SH-SY5Y (cell line): ENCODE measurements at regions not wholly inside any gene's neighbourhood (a gene's known extent, or its start where the extent isn't known, plus 50 kb on each side); places are given as distances from the start of the nearest gene placed in this dataset.
A peak's percentile ranks its signal among the peaks of the same experiment; 100 is the strongest.

Experiments
- GATA2 ChIP-seq: IDR thresholded peaks from 2 replicates; pipeline ENCODE4 v1.6.1; 2011; ENCODE audit warnings: mild to moderate bottlenecking, low read depth, low read length
- GATA3 ChIP-seq: IDR thresholded peaks from 2 replicates; pipeline ENCODE4 v1.6.1; 2011; ENCODE audit warnings: low read depth, mild to moderate bottlenecking, low read length, moderate library complexity

DNA sequence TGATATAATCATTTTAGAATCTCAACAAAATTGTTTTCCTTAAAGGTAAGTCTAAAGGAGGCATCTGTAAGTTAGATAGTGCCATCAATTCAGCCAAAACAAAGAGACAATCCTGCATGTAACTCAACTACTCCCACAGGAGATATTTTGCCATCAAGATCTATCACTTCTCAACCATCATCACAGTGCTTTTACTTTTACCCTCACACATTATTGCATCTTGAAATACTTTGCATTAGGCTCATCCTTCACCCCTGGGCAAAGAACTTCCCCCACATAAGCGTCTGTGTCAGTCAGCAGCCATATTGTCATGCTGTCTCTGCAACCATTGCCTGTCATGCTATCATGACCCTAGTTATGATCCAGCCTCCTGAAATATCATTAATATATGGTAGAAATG, 54.9 kb upstream of the NLGN1 start:
- TF ChIP-seq GATA2: no peak
- no peak for TF ChIP-seq GATA3

DNA sequence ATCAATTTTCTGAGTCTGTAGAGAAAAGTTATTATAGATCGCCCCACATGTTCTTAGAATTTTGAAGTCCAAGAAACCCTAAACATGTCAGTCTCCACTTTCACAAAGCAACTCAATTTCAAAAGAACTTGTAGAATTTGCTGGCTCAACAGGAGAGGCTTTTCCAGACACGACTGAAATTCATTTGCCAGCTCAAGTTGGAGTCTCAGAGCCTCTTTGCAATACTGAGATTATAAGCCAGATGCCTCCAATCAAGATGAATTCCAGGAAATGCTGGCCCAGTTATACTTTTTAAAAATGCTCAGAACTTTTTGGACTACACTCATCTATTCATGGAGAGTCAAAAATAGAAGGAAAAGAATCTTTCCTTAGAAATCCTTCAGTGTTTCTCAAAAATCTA, 56.9 kb upstream of the NLGN1 start:
- TF ChIP-seq GATA2 (no peak), GATA3 (no peak)

DNA sequence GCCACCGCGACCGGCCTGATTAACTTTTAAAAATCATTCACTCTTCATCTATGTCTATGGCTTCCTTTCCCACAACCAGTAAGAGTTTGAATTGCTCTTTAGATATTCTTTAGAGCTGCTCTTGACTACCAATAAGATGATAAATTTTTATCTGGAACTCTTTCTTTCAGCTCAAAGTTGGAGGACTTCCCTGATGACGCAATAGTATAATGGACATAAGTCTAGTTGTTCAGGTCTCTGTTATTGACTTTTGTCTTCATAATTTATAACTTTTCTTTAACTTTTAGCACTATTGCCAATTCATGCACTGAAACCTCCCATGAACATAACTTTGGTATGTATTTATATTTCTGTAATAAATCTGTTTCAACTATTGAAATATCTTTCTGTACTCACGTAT, 61.3 kb upstream of the NLGN1 start:
- TF ChIP-seq GATA2: no peak
- TF ChIP-seq GATA3: no peak

DNA sequence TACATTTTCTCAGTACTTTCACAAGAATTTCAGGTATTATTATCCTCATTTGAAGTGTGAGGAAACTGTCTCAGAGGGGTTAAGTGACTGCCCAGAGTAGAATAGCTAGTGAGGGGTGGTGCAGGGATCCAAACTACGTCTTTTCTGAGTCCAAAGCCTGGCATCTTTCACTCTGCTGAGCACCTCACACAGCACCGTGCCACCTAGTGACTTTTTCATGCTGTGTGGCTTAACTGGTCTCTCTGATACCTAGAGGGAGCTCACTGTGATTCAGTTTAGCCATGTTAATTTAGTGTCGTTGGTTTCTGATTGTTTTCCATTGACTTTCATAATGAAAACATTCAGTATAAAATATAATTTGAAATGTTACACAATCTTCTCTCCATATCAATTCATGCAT, 91.4 kb upstream of the NLGN1 start:
- TF ChIP-seq GATA2 (no peak), GATA3 (no peak)

DNA sequence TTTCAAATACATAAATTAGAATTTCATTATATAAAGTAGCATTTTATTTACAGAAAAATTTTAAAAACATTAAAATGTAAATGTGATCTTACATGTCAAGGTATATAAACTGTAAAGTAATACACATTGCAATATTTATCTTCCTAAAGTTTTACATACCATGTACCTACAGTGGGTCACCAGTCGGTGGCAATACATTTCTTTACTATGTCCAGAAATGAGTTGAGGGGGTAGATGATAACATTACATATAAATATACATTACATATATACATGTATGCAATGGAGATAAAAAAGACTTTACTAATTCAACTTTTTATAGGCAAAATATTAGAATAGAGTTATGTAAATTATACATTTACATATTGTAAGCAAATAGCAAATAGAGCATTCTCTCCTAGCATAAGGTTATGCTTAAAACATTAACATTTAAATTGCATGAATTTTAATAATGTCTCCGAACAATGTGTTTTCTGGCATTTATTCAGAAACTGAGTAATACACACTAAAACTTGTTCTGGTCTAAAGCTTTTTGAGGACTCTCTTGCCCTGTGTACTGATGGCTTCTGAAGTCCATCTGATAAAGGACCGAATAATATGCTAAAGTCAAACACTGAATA, 93.3 kb upstream of the NLGN1 start:
- TF ChIP-seq GATA2 (no peak), GATA3 (no peak)

DNA sequence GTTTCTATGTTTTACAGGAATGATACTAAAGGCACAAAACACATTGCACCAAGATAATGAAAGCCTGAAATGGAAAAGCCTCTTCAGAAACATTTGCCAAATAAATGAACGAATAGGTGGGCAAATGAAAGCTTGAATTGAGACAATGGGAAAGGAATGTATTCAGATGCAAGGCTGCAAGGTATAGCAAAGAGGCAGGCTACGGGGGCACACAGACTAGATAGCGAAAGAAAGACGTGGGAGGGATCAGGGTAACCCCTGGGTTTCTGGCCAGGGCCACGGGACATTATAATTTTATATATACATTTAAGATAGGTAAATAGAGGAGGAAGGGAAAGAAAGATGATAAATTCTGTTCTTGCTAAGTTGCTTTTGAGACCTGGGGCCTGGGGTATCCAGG, 95.9 kb upstream of the NLGN1 start:
- TF ChIP-seq GATA3 (no peak), GATA2 (no peak)

DNA sequence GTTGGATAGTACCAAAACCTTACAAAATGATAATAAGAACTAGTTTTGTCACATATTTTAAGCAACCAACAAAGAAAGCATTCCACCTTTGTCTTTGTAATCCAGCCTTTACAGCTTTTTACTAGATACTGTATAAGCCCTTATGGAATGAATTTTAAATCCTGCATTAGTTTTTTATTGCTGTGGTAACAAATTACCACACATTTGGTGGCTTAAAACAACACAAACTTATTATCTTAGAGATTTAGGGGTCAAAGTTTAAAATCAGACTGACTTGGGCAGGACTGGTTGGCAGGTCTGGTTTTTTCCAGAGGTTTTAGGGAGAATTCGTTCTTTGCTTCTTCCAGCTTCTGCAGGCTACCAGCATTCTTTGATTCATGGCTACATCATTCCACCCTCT, 108.5 kb upstream of the NLGN1 start:
- no peak for TF ChIP-seq GATA2
- no peak for TF ChIP-seq GATA3

DNA sequence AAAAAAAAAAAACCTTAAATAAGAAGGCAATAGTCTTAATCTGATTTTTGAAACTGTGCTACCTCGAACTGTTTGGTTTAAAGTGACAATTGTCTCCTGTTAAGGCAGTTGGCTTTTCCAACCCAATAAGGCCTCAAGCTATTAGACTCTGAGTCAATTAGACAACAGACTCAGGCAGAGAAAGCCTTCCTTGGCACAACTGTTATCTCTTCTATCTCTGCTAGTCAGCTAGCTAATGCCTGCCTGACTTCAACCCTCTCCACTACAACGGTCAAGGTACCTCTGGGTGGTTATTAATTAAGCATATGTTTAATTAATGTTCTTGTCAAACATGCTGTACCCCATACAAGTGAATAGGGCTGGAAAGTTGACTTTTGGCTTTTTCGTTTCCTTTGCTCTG, 110.2 kb upstream of the NLGN1 start:
- TF ChIP-seq GATA2 (peak; percentile 73), GATA3 (peak; percentile 51; the same call in 1 of the 2 replicates)

DNA sequence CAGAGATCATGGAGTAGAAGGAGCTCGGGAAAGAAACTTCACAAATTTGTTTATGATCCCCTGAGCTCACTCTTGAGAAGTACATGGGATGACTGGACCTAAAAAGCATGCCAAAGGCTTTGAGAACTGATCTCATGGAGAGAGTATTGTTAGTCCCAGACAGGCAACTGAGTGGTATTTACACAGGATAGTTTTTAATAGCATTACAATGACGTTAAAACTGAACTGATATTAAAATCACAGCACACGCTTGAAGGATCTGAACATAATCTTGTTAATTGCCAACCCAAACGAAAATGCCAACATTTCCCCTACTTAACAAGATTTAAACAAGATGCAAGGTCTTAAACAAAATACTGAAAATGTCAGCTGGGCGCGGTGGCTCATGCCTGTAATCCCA, 113.2 kb upstream of the NLGN1 start:
- no peak for TF ChIP-seq GATA2
- TF ChIP-seq GATA3: no peak

DNA sequence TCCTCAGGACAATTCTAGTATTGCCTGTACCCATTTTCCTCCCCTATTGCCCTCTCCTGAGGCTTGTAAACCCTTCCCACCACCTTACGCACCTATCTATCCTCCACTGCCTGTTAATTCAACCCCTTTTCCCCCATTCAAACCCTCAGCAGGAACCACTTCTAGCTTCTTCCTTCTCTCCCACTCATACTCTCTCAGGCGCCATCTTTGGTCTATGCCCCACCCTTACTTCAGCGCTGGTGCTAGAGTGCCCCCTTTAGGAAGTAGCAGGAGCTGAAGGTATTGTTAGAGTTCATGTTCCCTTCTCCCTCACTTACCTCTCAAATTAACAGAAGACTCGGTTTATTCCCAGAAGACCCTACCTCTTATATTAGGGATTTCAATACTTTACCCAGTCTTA, 121.8 kb upstream of the NLGN1 start:
- TF ChIP-seq GATA2 (no peak), GATA3 (no peak)

DNA sequence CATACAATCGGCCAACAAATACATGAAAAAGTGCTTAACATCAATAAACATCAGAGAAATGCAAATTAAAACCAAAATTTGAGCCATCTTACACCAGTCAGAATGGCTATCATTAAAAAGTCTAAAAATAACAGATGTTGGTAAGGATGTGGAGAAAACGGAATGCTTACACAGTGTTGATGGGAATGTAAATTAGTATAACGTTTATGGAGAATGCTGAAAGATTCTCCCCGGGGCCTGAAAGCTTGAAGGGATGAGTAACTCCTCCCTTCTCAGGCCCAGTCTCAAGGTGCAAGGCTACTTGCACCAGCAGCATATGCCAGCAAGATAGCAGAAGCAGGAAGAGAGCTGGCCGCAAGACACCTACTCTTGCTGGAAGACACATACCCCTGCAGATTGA, 123.7 kb upstream of the NLGN1 start:
- TF ChIP-seq GATA2: no peak
- TF ChIP-seq GATA3: no peak

DNA sequence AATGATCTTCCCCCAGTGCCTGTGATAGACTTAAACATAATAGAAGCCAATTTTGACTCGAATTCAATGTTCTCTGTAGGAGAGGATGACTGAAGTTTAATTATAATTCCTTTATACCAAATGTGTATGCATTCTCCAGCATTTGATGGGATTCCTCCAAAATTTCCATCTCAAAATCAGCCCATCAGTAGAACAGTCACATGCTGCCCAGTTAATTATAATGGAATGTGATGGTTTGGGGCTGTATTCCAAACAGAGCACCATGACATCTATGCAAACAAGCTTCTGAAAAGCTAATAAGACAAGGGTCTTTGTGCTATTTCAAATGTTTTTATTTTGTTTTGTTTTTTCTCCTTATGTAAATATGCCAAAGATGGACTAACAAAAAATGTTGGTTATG, 127.7 kb upstream of the SPATA16 start:
- no peak for TF ChIP-seq GATA2

DNA sequence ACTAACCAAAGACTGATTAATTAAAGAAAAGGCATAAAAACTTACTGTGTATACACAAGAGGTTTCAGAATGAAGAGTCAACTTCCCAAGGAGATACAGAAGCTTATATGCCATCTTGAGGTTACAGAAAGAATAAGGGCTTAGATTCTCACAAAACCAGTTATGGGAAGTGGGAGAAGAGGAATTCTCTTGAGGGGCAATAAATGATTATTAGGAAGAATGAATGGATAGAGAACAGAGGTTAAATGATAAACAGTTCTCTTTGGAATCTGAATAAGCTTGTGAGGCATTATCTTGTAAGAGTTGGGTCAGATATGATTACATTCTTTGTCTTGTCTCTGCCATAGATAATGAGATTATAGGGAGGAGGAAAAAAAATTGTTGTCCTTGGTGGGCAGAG, 126.7 kb upstream of the SPATA16 start:
- TF ChIP-seq GATA3 (no peak), GATA2 (no peak)

DNA sequence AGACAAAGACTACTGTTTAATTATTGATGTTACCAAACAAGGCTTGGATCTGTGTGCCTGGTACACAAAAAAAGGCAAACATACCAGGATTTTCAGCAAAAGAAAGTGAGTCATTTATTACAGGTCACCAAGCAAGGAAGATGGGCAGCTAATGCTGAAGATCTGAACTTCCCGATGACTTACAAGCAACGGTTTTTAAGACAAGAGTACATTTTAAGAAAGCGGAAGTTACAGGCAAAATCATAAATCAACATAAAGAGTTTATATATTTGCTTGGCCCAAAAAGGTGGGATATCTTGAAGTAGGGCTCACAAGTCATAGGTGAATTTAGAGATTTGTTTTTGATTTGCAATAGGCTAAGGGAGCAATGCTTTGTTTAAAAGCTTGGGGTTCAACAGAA, 125.4 kb upstream of the SPATA16 start:
- TF ChIP-seq GATA2: no peak
- TF ChIP-seq GATA3: no peak

DNA sequence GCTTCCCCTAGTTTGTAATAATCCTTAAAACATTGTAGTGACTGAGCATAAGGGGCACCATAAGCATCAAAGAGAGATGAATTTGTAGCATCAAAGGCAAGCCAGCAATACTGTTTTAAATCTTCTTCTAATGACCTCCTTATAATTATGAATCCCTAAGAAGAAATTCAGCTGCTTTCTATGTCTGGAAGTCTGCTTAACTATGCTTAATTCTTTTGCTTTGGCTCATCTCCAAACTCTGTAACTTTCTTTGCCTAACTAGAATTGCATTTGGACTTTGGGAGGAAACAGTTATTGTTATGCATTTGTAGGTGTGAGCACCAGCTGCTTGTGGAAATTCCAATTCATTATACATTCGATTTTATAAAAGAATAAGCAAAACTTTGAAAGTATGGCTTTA, 117.7 kb upstream of the SPATA16 start:
- TF ChIP-seq GATA3: no peak

DNA sequence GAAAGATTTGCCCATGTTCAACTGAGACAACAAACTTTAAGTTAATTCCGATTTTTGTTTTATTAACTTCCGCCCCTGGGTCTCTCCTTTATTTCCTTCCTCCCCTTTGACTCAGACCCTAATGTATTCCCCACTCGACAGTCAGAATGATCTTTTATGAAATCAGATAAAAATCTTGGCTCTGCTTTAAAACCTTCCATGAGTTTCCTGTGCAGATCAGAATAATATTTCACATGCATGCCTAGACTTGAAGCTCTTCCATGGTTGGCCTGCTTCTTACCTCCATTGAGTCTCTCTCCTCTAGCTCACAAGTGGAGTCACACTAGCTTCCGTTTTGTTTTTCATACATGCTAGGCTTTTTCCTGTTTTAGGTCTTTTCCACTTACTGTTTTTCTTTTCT, 116.8 kb upstream of the SPATA16 start:
- TF ChIP-seq GATA2 (no peak), GATA3 (no peak)
